Activated CD4-positive, alpha-beta T cell treated with anti-CD3 and anti-CD28 coated beads for 36 hours (primary cell): ENCODE measurements at regions not wholly inside any gene's neighbourhood (a gene's known extent, or its start where the extent isn't known, plus 50 kb on each side); places are given as distances from the start of the nearest gene placed in this dataset.

Experiments
- ATAC-seq: fragments of 200-7000 bp; cut with Tn5 transposase; one replicate; pipeline ENCODE4 v1.10.0; 2021; ENCODE audit warnings: mild to moderate bottlenecking, moderate library complexity
- CTCF ChIA-PET: fragments of 350-600 bp; sonication (Branson Sonifier 250); formaldehyde crosslinking; loops from one replicate; lab custom pipeline; 2021; ENCODE audit warnings: antibody characterized with exemption; lab: Charles Lee
- POLR2A ChIA-PET: fragments of 350-600 bp; sonication (Branson Sonifier 250); formaldehyde crosslinking; loops from one replicate; lab custom pipeline; 2021; ENCODE audit warnings: antibody characterized with exemption, inconsistent platforms; lab: Charles Lee
- DNase-seq: peaks from one replicate; pipeline ENCODE4 v3.0.0-alpha.2; 2020
- H3K27ac Mint-ChIP-seq: one replicate; pipeline ENCODE4 v1.8.0; 2021; ENCODE audit warnings: mixed read lengths
- H3K27me3 Mint-ChIP-seq: one replicate; pipeline ENCODE4 v1.8.0; 2021; ENCODE audit warnings: mixed read lengths
- H3K36me3 Mint-ChIP-seq: one replicate; pipeline ENCODE4 v1.8.0; 2021; ENCODE audit warnings: low read depth, mixed read lengths
- H3K4me1 Mint-ChIP-seq: one replicate; pipeline ENCODE4 v1.8.0; 2021; ENCODE audit warnings: mixed read lengths
- H3K4me3 Mint-ChIP-seq: one replicate; pipeline ENCODE4 v1.8.0; 2021; ENCODE audit warnings: mild to moderate bottlenecking, moderate library complexity, mixed read lengths
- H3K9me3 Mint-ChIP-seq: one replicate; pipeline ENCODE4 v1.8.0; 2021; ENCODE audit warnings: low read depth, mixed read lengths
- intact Hi-C, 2 experiments: fragments of 100-400 bp; cut with DNase I in 1 of 2; cut with micrococcal nuclease in 1 of 2; formaldehyde crosslinking; loops; one replicate each; pipeline versions ENCODE4 v1.14.2 to v1.15.1; 2022 to 2024; cut with DNase I, micrococcal nuclease

DNA sequence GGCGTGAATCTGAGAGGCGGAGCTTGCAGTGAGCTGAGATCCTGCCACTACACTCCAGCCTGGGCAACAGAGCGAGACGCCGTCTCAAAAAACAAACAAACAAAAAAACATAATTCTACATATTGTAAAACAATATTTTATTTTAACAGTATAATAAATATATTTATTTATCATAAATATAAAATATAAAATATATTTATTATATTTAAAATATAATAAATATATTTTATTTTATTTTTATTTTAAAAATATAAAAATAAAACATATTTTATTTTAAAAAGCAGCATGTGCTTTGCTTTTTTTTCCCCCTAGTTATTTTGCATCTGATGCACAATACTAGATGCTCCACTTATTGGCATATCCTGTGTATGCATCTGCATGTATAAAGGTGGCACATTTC is 1634.6 kb upstream of the PCDH20 start:
- H3K4me3 Mint-ChIP-seq = no peak overlapping the region
- H3K27me3 Mint-ChIP-seq = no peaks in the 10 kb centered on the region
- H3K4me1 Mint-ChIP-seq = no peaks in the 10 kb centered on the region
- ATAC-seq (no peak), DNase-seq (no peak)
- peaks cover 10% of the 10 kb centered on the region for H3K9me3 Mint-ChIP-seq
- POLR2A ChIA-PET = no interaction called here
- no peak overlapping the region for H3K27ac Mint-ChIP-seq
- intact Hi-C loops = no loop called here
- CTCF ChIA-PET = no interaction called here
- no peaks in the 10 kb centered on the region for H3K36me3 Mint-ChIP-seq

DNA sequence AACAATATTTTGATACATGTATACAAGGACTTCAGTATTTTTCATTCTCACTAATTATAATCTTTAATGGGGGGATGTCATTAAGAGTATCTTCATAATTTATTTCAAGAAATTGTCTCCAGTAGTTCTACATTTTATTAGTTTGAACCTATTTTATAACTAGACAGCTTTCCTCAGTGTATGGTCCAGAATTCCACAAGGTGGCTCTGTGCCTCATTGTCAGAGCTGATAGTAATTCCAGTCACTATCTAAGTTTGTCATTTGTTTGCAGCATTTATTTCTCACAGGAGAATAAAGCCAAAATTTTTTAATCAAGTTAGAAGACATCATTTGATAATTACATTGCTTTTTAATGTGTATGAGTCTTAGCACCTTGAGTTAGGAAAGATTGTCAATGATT is 1633.0 kb upstream of the PCDH20 start:
- H3K36me3 Mint-ChIP-seq = no peaks in the 10 kb centered on the region
- intact Hi-C loops = no loop called here
- CTCF ChIA-PET = no interaction called here
- H3K27ac Mint-ChIP-seq = no peak overlapping the region
- POLR2A ChIA-PET = interaction anchor here (0.7 kb wide), 1 partner anchor 119 kb away, joined by 3 read pairs; no protein-coding TSS in a partner anchor
- H3K4me3 Mint-ChIP-seq = no peak overlapping the region
- peaks cover 10% of the 10 kb centered on the region for H3K9me3 Mint-ChIP-seq
- DNase-seq = no peak
- no peaks in the 10 kb centered on the region for H3K27me3 Mint-ChIP-seq
- ATAC-seq = no peak
- H3K4me1 Mint-ChIP-seq = no peaks in the 10 kb centered on the region

DNA sequence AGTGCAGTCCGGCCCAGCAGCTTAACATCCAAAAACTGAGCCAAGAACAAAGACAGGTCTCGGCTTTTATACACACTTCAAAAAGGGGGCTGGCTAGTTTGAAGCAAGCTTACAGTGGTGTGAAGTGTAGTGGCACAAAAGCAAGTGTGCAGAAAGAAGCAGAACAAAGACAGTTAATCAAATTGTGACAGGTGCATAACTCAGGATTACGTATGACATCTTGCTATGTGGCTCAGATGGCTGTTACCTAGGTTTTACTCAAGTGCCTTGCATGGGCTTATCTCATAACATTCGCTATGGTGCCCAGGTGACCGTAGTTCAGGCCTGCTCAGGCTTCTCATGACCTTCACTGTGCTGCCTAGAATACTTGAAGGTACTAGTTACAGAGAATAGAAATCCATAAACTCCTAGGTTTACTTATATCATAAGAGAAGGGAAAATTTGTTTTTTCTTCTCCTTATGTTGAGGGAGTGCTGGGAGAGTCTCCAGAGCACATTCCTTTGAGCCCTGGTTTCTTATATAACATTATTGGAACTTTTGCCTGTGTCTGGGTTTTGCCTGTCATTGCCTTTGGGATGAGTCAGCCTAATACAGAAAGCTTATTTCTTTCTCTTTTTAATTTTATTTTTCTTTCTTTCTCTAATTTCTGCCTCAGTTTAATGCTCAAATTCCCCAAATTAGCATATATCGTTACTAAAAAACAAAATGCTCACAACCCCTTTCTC is 1629.1 kb upstream of the PCDH20 start:
- POLR2A ChIA-PET = no interaction called here
- Mint-ChIP-seq H3K9me3 (peaks cover 9% of the 10 kb centered on the region), H3K36me3 (no peaks in the 10 kb centered on the region), H3K4me3 (no peak overlapping the region), H3K27ac (no peak overlapping the region), H3K4me1 (no peaks in the 10 kb centered on the region), H3K27me3 (no peaks in the 10 kb centered on the region)
- intact Hi-C loops = no loop called here
- ATAC-seq (no peak), DNase-seq (no peak)
- CTCF ChIA-PET = no interaction called here

DNA sequence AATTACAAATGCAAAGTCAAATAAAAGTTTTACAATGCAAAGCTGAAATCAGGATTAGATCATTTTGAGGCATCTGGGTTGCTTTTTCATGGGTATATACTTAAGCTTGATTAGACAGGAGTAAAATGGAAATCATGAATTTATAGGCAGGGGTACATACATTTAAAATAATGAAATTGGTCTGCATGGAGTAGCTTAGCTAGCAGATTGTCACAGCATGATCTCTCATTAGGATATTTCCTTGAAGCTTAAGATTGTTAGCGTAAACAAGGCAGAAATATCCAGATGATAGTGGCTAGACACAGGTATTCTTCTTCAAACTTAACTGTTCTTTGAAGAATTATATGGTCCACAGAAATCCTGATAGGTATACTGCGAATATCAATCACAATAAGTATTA is 1627.0 kb upstream of the PCDH20 start:
- Mint-ChIP-seq H3K4me3 (no peak overlapping the region), H3K36me3 (no peaks in the 10 kb centered on the region), H3K4me1 (no peaks in the 10 kb centered on the region), H3K27ac (no peak overlapping the region), H3K9me3 (peaks cover 15% of the 10 kb centered on the region), H3K27me3 (no peaks in the 10 kb centered on the region)
- no peak for DNase-seq
- intact Hi-C loops = no loop called here
- ChIA-PET CTCF (interaction anchor here (0.6 to 0.7 kb wide), 2 partner anchors 27 to 119 kb away, joined by 3 read pairs; no protein-coding TSS in a partner anchor), POLR2A (no interaction called here)
- no peak for ATAC-seq

DNA sequence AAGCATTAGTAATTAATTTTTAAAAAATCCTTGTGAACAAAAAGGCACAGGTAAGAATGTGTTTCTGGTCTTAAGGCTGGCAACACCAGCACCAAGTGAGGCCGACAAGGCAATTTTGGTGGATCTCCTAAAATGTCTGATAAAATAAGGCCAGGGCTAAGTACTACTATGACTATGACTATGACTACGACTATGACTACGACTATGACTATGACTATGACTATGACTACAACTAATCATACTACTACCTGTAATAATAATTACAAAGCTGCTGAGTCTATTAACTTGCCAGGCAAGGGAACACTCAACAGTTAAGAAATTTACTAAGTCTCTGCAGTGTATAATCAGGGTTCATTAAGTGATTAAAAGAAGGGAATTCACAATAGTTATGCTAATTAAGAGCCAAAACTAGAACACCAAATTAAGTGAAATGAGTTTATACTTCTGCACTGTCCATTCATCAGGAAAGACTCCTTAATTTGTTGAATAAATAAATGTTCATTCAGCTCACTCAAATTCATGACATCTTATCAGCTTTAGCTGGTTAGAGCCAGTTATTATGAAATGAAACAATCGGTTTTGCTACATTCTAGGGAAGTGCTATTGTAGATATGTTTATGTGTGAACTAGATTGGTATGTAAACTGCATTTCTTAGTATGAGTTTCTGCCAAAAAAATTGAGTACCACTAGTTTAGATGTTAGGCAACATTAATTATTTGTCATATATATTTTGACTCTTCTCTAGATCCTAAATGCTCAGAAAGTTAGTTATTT is 1626.2 kb upstream of the PCDH20 start:
- ATAC-seq (no peak), DNase-seq (no peak)
- POLR2A ChIA-PET = no interaction called here
- H3K36me3 Mint-ChIP-seq = no peaks in the 10 kb centered on the region
- H3K27me3 Mint-ChIP-seq = no peaks in the 10 kb centered on the region
- peaks cover 16% of the 10 kb centered on the region for H3K9me3 Mint-ChIP-seq
- H3K4me3 Mint-ChIP-seq = no peak overlapping the region
- CTCF ChIA-PET = interaction anchor here (0.7 kb wide), 1 partner anchor 28 kb away, joined by 3 read pairs; no protein-coding TSS in a partner anchor
- no peaks in the 10 kb centered on the region for H3K4me1 Mint-ChIP-seq
- intact Hi-C loops = no loop called here
- H3K27ac Mint-ChIP-seq = no peak overlapping the region

DNA sequence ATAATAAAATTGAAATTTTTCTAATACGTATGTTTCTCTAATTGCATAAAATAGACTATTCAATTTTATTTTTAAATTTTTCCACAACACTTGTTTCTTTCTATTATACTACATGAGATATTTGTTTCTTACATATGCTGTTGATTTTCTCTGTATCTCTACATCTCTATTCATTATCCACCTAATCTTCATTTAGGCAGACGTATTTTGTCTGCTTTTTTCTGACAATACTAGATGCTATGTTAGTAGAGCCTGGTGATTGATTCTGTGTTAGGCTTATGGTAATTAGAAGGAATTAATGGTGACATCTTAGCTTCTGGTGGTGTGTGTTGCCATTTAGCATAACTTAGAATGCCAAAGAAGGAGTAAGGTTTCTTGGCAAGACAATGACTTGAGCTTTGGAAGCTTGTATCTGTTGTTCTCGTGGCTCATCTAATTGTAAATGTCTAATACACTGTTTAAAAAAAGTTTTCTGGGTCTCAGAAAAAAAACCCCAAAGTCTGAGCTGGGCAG is 1610.7 kb upstream of the PCDH20 start:
- ChIA-PET CTCF (interaction anchor here (0.7 kb wide), 1 partner anchor 995 kb away, joined by 3 read pairs; no protein-coding TSS in a partner anchor), POLR2A (no interaction called here)
- peaks cover 4% of the 10 kb centered on the region for H3K9me3 Mint-ChIP-seq
- ATAC-seq = no peak
- no peak overlapping the region for H3K27ac Mint-ChIP-seq
- no peak overlapping the region for H3K4me3 Mint-ChIP-seq
- H3K36me3 Mint-ChIP-seq = no peaks in the 10 kb centered on the region
- H3K27me3 Mint-ChIP-seq = no peaks in the 10 kb centered on the region
- DNase-seq = no peak
- intact Hi-C loops = no loop called here
- H3K4me1 Mint-ChIP-seq = no peaks in the 10 kb centered on the region

DNA sequence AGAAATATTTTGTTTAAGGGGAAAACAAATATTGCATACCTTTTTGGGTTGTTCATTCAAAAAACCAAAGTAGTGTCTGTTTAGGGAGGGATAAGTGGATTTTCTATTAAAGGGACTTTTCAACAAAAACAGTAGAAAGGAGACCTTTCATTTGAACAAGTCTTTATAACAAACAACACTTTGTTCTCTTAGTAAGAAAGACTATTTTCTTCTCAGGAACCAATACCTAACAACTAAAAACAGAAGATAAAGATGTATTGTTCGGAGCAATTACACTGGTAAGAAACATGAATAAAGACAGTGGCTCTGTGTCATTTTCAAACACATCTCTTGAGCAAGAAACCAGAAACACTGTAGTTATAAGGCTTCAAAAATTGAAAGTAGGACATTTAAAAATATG is 1610.1 kb upstream of the PCDH20 start:
- Mint-ChIP-seq H3K4me3 (no peak overlapping the region), H3K4me1 (no peaks in the 10 kb centered on the region)
- POLR2A ChIA-PET = no interaction called here

DNA sequence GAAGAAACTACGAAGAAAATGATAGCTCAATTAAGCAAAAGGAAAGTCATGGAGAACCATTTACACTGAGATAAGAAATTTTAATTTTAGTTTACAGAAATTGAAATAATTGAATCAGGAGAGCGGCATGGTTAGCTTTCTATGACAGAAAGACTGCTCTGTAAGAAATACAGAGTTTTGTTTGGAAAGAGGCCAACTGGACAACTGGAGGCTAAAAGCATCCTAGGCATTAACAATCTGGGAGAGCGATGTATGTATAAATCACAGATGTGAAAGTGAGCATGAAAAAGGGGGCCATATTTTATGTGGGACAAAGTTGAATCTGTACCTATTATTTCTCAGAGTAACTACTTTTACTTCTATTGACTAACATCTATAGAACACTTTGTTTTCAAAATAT is 1608.8 kb upstream of the PCDH20 start:
- Mint-ChIP-seq H3K27me3 (no peaks in the 10 kb centered on the region), H3K4me3 (no peak overlapping the region), H3K9me3 (peaks cover 4% of the 10 kb centered on the region), H3K27ac (no peak overlapping the region), H3K4me1 (no peaks in the 10 kb centered on the region), H3K36me3 (no peaks in the 10 kb centered on the region)
- ChIA-PET CTCF (no interaction called here), POLR2A (interaction anchor here (0.7 kb wide), 1 partner anchor 817 kb away, joined by 6 read pairs; no protein-coding TSS in a partner anchor)
- intact Hi-C loops = no loop called here
- no peak for ATAC-seq
- DNase-seq = no peak

More for the DNA sequence above, 1610.1 kb upstream of the PCDH20 start:
- no peaks in the 10 kb centered on the region for H3K36me3 Mint-ChIP-seq
- H3K9me3 Mint-ChIP-seq = peaks cover 4% of the 10 kb centered on the region
- intact Hi-C loops = no loop called here
- no peak for ATAC-seq
- no peaks in the 10 kb centered on the region for H3K27me3 Mint-ChIP-seq
- CTCF ChIA-PET = no interaction called here
- no peak overlapping the region for H3K27ac Mint-ChIP-seq
- DNase-seq = no peak

DNA sequence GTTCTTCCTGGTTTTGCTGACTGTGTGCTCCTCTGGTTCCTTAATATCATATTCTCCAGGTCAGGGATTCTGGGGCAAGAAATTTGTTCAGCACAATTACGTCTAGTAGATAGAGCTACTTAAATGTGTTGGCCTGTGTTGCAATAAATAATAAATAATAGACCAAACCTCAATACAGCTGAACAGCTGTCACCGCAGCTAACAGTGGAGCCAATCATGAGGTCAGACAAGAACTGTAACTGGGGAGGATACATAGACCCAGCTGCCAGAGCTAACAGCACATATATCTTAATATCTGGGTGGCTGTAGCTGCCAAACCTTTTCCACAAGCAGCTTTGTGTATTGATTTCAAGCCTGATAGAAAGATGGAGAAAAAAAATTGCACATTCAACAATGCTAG is 1596.3 kb upstream of the PCDH20 start:
- Mint-ChIP-seq H3K27me3 (no peaks in the 10 kb centered on the region), H3K4me1 (no peaks in the 10 kb centered on the region), H3K27ac (no peak overlapping the region), H3K36me3 (no peaks in the 10 kb centered on the region), H3K4me3 (no peak overlapping the region), H3K9me3 (peaks cover 23% of the 10 kb centered on the region)
- ATAC-seq (no peak), DNase-seq (no peak)
- CTCF ChIA-PET = no interaction called here
- POLR2A ChIA-PET = no interaction called here
- intact Hi-C loops = no loop called here

DNA sequence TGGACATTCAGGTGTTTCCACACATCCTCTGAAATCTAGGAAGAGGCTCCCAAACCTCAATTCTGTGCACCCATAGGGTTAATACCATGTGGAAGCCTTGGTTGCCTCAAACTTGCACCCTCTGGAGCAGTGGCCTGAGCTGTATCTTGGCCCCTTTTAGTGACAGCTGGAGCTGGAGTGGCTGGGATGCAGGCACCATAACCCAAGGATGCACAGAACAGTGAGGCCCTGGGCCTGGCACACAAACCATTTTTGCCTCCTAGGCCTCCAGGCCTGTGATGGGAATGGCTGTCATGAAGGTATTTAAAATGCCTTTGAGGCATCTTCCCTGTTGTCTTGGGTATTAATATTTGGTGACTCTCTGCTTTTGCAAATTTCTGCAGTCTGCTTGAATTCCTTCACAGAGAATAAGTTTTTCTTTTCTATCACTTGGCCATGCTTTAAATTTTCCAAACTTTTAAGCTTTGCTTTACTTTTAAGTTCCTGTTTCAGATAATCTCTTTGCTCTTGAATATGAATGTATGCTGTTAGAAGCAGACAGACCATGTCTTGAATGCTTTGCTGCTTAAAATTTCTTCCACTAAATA is 1594.5 kb upstream of the PCDH20 start:
- ATAC-seq (no peak), DNase-seq (peak; percentile 5)
- ChIA-PET CTCF (no interaction called here), POLR2A (no interaction called here)
- intact Hi-C loops = no loop called here
- H3K36me3 Mint-ChIP-seq = no peaks in the 10 kb centered on the region
- no peak overlapping the region for H3K27ac Mint-ChIP-seq
- H3K4me1 Mint-ChIP-seq = no peaks in the 10 kb centered on the region
- H3K27me3 Mint-ChIP-seq = no peaks in the 10 kb centered on the region
- H3K9me3 Mint-ChIP-seq = peaks cover 25% of the 10 kb centered on the region
- H3K4me3 Mint-ChIP-seq = no peak overlapping the region

DNA sequence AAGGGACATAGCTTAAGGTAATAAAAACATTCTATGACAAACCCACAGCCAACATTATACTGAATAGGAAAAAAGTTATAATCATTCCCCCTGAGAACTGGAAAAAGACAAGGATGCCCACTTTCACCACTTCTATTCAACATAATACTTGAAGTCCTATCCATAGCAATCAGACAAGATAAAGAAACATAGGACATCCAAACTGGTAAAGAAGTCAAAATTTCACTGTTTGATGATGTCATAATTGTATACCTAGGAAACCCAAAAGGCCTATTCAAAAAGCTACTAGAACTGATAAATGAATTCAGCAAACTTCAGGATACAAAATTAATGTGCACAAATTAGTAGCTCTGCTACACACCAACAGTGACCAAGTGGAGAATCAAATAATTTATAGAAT is 1590.0 kb upstream of the PCDH20 start:
- H3K9me3 Mint-ChIP-seq = peaks cover 27% of the 10 kb centered on the region
- no peaks in the 10 kb centered on the region for H3K36me3 Mint-ChIP-seq
- intact Hi-C loops = no loop called here
- ChIA-PET POLR2A (no interaction called here), CTCF (no interaction called here)
- ATAC-seq (no peak), DNase-seq (no peak)
- H3K4me3 Mint-ChIP-seq = no peak overlapping the region
- H3K27me3 Mint-ChIP-seq = no peaks in the 10 kb centered on the region
- no peak overlapping the region for H3K27ac Mint-ChIP-seq
- H3K4me1 Mint-ChIP-seq = no peaks in the 10 kb centered on the region
